Glutamatergic neuron (in vitro differentiated cells): ENCODE measurements at regions not wholly inside any gene's neighbourhood (a gene's known extent, or its start where the extent isn't known, plus 50 kb on each side); places are given as distances from the start of the nearest gene placed in this dataset.

Experiments
- DNase-seq: peaks from one replicate; pipeline ENCODE4 v3.0.0; 2022
- H3K27ac Mint-ChIP-seq: one replicate; pipeline ENCODE4 v1.8.0; 2020; ENCODE audit warnings: mild to moderate bottlenecking, mixed read lengths, inconsistent platforms; ENCODE audit not compliant: unreplicated experiment
- H3K27me3 Mint-ChIP-seq: one replicate; pipeline ENCODE4 v1.8.0; 2020; ENCODE audit warnings: mild to moderate bottlenecking, moderate library complexity, mixed read lengths, inconsistent platforms; ENCODE audit not compliant: unreplicated experiment
- H3K36me3 Mint-ChIP-seq: one replicate; pipeline ENCODE4 v1.8.0; 2020; ENCODE audit warnings: mild to moderate bottlenecking, mixed read lengths, inconsistent platforms; ENCODE audit not compliant: unreplicated experiment
- H3K4me1 Mint-ChIP-seq: one replicate; pipeline ENCODE4 v1.8.0; 2020; ENCODE audit warnings: mild to moderate bottlenecking, low read depth, mixed read lengths, inconsistent platforms; ENCODE audit not compliant: unreplicated experiment
- H3K4me3 Mint-ChIP-seq: one replicate; pipeline ENCODE4 v1.8.0; 2020; ENCODE audit warnings: mild to moderate bottlenecking, mixed read lengths, inconsistent platforms; ENCODE audit not compliant: unreplicated experiment
- H3K9me3 Mint-ChIP-seq: one replicate; pipeline ENCODE4 v1.8.0; 2020; ENCODE audit warnings: mild to moderate bottlenecking, moderate library complexity, mixed read lengths, inconsistent platforms; ENCODE audit not compliant: unreplicated experiment
- TF ChIP-seq, protein P1 (sequence below): fragments of 200-600 bp; sonication (generic); IDR thresholded peaks from one replicate; pipeline ENCODE4 v1.5.0; 2021; ENCODE audit not compliant: partially characterized antibody, unreplicated experiment

DNA sequence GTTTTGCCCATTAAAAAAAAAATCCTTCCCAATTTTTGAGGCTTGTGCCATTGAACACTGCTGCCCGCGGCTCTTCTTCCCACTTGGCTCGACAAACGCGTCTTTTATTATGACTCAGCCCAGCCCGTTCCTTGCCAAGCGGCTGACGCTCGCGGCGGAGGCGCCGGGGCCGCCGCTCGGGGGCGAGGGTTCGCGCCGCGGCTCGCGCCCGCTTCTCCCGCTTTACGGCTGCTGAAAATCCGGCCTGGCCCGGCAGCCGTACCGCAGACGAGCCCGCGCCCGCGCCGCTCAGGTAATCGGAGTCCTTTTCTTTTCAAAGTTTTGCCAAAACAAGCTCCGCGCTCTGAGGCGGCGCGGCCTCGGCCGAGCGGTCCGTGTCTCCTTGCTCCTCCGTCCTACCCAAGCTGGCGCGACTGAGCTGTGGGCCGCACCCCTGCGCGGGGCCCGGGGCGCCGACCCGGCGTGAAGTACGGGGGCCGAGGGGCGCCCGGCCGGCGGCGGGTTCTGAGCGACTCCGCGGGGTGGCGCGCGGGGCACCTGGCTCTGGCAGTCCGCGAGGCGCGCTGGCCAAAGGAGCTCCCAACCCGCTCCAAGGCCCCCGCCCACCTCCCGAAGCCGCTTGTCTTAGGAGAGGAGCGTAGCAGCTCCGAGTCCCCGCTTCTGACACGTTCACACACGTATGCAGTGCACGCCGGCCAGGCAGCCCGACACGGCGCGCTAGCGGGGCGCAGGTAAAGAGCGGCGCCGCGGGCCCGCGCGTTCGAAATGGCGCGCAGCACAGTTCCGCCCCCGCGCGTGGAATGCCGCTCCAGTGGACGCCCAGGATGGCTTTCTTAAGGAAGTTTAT lies 418.2 kb upstream of the NAALADL2 start:
- TF ChIP-seq, protein P1, sequence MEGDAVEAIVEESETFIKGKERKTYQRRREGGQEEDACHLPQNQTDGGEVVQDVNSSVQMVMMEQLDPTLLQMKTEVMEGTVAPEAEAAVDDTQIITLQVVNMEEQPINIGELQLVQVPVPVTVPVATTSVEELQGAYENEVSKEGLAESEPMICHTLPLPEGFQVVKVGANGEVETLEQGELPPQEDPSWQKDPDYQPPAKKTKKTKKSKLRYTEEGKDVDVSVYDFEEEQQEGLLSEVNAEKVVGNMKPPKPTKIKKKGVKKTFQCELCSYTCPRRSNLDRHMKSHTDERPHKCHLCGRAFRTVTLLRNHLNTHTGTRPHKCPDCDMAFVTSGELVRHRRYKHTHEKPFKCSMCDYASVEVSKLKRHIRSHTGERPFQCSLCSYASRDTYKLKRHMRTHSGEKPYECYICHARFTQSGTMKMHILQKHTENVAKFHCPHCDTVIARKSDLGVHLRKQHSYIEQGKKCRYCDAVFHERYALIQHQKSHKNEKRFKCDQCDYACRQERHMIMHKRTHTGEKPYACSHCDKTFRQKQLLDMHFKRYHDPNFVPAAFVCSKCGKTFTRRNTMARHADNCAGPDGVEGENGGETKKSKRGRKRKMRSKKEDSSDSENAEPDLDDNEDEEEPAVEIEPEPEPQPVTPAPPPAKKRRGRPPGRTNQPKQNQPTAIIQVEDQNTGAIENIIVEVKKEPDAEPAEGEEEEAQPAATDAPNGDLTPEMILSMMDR, result no peak
- Mint-ChIP-seq H3K27ac (peak overlapping the region; percentile 65), H3K27me3 (peaks cover 8% of the 10 kb centered on the region), H3K4me1 (peaks cover 9% of the 10 kb centered on the region), H3K4me3 (peak overlapping the region; percentile 91), H3K9me3 (peaks cover 4% of the 10 kb centered on the region), H3K36me3 (no peaks in the 10 kb centered on the region)
- DNase-seq, result peak; percentile 87

DNA sequence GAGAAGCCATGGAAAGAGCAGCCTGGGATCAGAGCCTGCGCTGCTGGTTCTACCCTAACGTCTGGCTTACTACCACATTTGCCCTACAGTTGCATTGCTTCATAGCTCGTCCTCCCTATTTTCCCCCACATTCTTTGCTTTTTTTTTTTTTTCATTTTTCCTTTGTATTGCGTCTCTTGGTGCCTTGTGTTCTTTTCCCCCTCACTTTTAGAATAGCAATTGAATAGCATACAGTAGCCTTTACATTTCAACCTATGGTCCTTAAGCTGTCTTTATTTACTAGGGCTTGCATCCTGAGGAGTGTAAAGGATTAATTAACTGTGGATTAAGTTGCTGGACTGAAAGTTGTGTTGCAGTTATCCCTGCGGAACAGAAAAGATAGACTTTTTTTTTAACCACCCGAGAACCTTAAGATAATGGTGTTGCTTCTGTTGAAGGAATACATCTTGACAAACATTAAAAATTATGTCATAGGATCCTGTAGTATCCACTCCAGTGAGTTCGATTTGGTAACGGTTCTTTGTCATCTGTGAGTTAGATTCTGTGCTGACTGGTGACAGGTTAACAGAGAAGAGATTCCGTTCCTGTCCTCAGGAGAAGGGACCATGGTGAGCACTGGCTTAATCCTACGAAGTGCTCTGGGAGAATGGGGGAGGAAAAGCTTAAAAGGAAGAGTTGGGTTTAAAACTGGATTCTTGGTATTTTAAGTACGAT lies 417.4 kb upstream of the NAALADL2 start:
- H3K4me3 Mint-ChIP-seq, result peak overlapping the region; percentile 91
- TF ChIP-seq, protein P1, result no peak
- H3K9me3 Mint-ChIP-seq, result peaks cover 4% of the 10 kb centered on the region
- H3K36me3 Mint-ChIP-seq, result no peaks in the 10 kb centered on the region
- H3K4me1 Mint-ChIP-seq, result peaks cover 9% of the 10 kb centered on the region
- peak overlapping the region; percentile 60 for H3K27ac Mint-ChIP-seq
- no peak for DNase-seq
- peaks cover 8% of the 10 kb centered on the region for H3K27me3 Mint-ChIP-seq

DNA sequence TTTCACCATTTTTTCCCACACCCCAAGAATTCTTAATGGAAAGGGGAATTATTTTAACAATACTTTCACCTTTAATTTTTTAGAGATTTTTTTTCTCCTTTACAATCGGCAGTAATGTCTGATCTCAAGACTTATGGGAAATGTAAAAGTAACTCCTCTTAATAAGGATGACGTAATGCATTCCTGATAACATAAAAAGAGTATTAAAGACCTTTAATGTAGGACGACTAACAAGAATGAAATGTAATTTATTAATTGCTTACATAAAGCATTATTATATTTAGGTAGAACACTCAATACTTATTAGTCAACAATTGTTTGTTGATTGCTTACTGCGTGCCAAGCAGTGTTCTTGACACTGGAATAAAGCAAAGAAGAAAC lies 416.8 kb upstream of the NAALADL2 start:
- H3K4me3 Mint-ChIP-seq, result no peak overlapping the region
- TF ChIP-seq, protein P1, result no peak
- DNase-seq, result no peak
- peaks cover 8% of the 10 kb centered on the region for H3K27me3 Mint-ChIP-seq
- H3K36me3 Mint-ChIP-seq, result no peaks in the 10 kb centered on the region
- H3K4me1 Mint-ChIP-seq, result peaks cover 9% of the 10 kb centered on the region
- H3K27ac Mint-ChIP-seq, result no peak overlapping the region
- peaks cover 4% of the 10 kb centered on the region for H3K9me3 Mint-ChIP-seq

DNA sequence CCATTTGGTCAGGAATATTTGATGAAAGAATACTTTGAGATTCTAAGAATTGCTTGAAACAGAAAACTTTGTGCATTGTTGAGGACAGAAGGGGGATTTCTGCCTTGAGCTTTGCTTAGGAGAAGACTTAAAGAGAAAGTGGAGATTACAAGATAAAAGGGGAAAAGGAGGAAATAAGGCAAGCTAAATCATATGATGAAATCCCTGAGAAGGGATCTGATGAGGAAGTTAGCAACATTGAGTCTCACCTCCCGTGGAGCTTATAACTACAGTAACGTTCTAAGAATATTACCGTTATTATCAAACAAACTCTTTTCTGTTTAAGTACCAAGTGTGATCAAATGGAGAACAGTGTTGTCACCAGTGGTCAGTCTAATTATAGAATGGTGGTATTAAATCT lies 414.7 kb upstream of the NAALADL2 start:
- Mint-ChIP-seq H3K4me1 (peaks cover 8% of the 10 kb centered on the region), H3K36me3 (peaks cover 10% of the 10 kb centered on the region), H3K27ac (no peak overlapping the region), H3K9me3 (peaks cover 4% of the 10 kb centered on the region), H3K4me3 (no peak overlapping the region), H3K27me3 (peaks cover 8% of the 10 kb centered on the region)
- TF ChIP-seq, protein P1, result no peak
- DNase-seq, result no peak

DNA sequence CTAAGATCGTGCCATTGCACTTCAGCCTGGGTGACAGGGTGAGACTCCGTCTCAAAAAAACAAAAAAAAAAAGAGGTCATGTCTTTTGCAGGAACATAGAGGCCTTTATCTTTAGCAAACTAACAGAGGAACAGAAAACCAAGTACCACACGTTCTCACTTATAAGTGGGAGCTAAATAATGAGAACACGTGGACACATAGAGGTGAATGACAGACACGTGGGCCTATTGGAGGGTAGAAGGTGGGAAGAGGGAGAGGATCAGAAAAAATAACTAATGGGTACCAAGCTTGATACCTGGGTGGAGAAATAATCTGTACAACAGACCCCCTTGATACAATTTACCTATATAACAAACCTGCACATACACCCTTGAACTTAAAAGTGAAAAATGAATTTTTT lies 401.4 kb upstream of the NAALADL2 start:
- Mint-ChIP-seq H3K36me3 (peaks cover 7% of the 10 kb centered on the region), H3K4me1 (no peaks in the 10 kb centered on the region), H3K27ac (no peak overlapping the region), H3K4me3 (no peak overlapping the region), H3K9me3 (peaks cover 5% of the 10 kb centered on the region), H3K27me3 (no peaks in the 10 kb centered on the region)
- DNase-seq, result no peak
- TF ChIP-seq, protein P1, result no peak
